ENCODE measurements at regions not wholly inside any gene's neighbourhood (a gene's known extent, or its start where the extent isn't known, plus 50 kb on each side); places are given as distances from the start of the nearest gene placed in this dataset.

DNA sequence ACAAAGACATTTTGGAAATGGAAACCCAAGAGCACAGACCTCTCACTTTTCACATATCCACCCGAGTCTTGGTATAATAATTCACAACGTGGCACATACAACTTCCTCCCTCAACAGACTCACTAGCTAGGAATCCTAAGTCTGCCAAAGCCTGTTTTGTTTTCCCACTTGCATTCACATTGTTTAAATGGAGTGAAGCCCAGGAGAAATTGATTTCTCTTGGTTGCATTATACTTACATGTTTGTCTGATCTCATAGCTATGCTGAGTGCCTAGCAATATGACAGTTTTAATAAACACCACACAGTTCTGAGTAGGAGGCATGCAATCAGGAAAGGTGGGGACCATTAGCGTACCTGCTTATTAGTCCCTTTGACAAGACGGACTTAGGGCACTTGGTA is 348.6 kb upstream of the ADGRL4 start:
- TF ChIP-seq POLR2AphosphoS5 (IDR thresholded peaks at IDR 0.05) = no peak
- TF ChIP-seq MXI1 (conservative IDR thresholded peaks at IDR 0.05; ENCODE audit: poor library complexity, severe bottlenecking) = no peak
- TF ChIP-seq EP300 (conservative IDR thresholded peaks at IDR 0.05; ENCODE audit: poor library complexity, severe bottlenecking) = no peak
- TF ChIP-seq, protein P1, sequence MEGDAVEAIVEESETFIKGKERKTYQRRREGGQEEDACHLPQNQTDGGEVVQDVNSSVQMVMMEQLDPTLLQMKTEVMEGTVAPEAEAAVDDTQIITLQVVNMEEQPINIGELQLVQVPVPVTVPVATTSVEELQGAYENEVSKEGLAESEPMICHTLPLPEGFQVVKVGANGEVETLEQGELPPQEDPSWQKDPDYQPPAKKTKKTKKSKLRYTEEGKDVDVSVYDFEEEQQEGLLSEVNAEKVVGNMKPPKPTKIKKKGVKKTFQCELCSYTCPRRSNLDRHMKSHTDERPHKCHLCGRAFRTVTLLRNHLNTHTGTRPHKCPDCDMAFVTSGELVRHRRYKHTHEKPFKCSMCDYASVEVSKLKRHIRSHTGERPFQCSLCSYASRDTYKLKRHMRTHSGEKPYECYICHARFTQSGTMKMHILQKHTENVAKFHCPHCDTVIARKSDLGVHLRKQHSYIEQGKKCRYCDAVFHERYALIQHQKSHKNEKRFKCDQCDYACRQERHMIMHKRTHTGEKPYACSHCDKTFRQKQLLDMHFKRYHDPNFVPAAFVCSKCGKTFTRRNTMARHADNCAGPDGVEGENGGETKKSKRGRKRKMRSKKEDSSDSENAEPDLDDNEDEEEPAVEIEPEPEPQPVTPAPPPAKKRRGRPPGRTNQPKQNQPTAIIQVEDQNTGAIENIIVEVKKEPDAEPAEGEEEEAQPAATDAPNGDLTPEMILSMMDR (IDR thresholded peaks at IDR 0.05; ENCODE audit: poor library complexity, severe bottlenecking) = no peak
- no peak for TF ChIP-seq TAF1 (IDR thresholded peaks at IDR 0.05; ENCODE audit: low read depth)
- no peak for TF ChIP-seq SMC3 (conservative IDR thresholded peaks at IDR 0.05; ENCODE audit: poor library complexity)
- TF ChIP-seq EZH2 (IDR thresholded peaks at IDR 0.05; ENCODE audit: borderline replicate concordance, insufficient read depth, low read length, poor library complexity, severe bottlenecking) = no peak
- no peak for TF ChIP-seq RAD21 (conservative IDR thresholded peaks at IDR 0.05)
- TF ChIP-seq REST (IDR thresholded peaks at IDR 0.05; ENCODE audit: borderline replicate concordance) = no peak

Measured in neural cell (in vitro differentiated cells).